ENCODE measurements at regions not wholly inside any gene's neighbourhood (a gene's known extent, or its start where the extent isn't known, plus 50 kb on each side); places are given as distances from the start of the nearest gene placed in this dataset.

DNA sequence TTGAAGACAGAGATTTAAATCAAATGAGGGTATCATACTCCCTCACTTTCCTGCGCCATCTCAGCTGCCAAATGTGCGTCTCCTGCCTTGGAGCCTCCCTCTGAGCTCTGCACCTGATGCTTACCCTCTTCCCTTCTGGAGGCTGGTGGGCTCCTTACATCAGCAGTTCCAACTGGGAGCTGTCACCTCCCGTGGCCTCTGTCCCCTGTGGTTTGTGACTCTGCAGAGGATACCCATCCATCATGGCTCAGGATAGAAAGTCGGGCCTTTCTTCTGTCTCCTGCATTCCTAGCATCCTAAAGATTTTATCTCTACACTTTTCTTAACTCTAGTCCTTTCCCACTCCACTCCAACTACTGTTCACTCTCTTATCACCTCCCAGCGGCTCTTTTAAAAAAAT, 570.6 kb downstream of the BCL11B start:
- TF ChIP-seq, protein P1, sequence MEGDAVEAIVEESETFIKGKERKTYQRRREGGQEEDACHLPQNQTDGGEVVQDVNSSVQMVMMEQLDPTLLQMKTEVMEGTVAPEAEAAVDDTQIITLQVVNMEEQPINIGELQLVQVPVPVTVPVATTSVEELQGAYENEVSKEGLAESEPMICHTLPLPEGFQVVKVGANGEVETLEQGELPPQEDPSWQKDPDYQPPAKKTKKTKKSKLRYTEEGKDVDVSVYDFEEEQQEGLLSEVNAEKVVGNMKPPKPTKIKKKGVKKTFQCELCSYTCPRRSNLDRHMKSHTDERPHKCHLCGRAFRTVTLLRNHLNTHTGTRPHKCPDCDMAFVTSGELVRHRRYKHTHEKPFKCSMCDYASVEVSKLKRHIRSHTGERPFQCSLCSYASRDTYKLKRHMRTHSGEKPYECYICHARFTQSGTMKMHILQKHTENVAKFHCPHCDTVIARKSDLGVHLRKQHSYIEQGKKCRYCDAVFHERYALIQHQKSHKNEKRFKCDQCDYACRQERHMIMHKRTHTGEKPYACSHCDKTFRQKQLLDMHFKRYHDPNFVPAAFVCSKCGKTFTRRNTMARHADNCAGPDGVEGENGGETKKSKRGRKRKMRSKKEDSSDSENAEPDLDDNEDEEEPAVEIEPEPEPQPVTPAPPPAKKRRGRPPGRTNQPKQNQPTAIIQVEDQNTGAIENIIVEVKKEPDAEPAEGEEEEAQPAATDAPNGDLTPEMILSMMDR (IDR thresholded peaks at IDR 0.05; ENCODE audit: borderline replicate concordance, control extremely low read depth, extremely low read depth, insufficient read depth, missing control alignments), result no peak
- no peak for DNase-seq (ENCODE audit: low spot score)
- in situ Hi-C loops (cut with MboI; ENCODE audit: low sequenced_read_pairs, unreplicated experiment), result no loop called here

DNA sequence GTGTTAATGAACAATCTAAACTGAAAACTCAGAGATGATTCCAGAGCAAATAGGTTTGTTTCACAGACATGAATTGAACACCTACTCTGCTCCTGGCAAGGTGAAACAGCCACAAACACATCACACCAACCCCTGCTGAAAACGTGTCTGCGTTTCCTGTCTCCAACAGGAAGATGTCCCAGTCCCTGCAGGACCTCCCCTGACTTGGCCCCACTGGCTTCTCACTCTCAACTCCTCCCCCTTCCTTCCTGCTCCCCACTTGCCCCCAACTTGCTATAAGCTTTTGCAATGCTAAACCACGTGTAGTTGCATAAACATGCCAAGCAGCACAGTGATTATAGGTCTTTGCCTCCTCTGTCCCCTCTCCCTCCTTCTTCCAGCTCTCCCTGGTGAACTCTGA, 567.6 kb downstream of the BCL11B start:
- in situ Hi-C loops (cut with MboI; ENCODE audit: low sequenced_read_pairs, unreplicated experiment), result no loop called here
- DNase-seq (ENCODE audit: low spot score), result no peak
- TF ChIP-seq, protein P1 (IDR thresholded peaks at IDR 0.05; ENCODE audit: borderline replicate concordance, control extremely low read depth, extremely low read depth, insufficient read depth, missing control alignments), result no peak

DNA sequence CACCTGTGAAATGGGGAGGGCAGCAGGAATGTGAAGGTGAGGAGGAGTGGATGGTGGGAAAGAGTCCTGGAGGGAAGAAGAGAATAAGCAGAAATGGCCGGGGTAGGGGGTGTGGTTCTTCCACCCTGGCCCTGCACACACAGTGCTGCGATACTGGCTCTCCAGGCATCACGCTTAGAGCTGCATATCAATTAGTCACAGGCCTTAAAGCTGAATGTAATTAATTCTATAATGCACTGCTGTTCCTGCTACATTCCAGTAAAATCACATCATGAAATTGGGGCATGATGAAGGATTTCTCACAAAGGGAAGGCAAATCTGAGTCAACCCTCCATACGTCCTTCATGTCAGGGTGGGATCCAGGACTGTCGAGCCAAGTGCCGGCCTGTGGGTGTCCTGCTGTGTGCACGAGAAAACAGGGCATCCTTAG, 566.1 kb downstream of the BCL11B start:
- TF ChIP-seq, protein P1 (IDR thresholded peaks at IDR 0.05; ENCODE audit: borderline replicate concordance, control extremely low read depth, extremely low read depth, insufficient read depth, missing control alignments), result no peak
- in situ Hi-C loops (cut with MboI; ENCODE audit: low sequenced_read_pairs, unreplicated experiment), result no loop called here
- no peak for DNase-seq (ENCODE audit: low spot score)

DNA sequence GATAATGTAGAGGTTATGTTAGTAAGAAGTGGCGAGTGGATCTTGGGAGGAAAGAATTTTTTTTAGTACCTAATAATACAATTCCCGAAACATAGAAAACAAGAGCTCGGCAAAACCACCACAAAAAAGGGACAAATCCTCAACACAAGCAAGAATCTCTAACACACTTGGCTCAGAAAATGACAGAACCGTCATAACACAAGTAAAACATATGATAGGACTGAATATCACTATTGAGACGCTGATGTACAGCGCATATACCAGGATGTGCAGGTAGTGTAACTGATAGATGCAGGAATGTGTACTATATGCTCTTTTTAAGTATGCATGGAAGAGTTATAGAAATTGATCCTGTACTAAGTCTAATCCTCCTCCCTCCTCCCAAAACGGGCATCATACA, 564.5 kb downstream of the BCL11B start:
- TF ChIP-seq, protein P1 (IDR thresholded peaks at IDR 0.05; ENCODE audit: borderline replicate concordance, control extremely low read depth, extremely low read depth, insufficient read depth, missing control alignments), result no peak
- no peak for DNase-seq (ENCODE audit: low spot score)
- in situ Hi-C loops (cut with MboI; ENCODE audit: low sequenced_read_pairs, unreplicated experiment), result no loop called here

DNA sequence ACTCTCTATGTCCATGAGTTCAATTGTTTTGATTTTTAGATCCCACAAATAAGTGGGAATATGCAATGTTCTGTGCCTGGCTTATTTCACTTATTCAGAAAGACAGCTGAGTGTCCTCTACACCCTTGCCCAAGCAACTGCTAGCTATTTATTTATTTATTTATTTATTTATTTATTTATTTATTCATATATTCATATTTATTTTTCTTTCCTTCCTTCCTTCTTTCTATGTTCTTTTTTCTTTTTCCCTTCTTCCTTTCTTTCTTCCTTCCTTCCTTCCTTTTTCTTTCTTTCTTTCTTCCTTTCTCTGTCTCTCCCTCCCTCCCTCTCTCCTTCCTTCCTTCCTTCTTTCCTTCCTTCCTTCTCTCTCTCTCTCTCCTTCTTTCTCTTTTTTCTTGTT, 563.4 kb downstream of the BCL11B start:
- DNase-seq (ENCODE audit: low spot score), result no peak
- TF ChIP-seq, protein P1 (IDR thresholded peaks at IDR 0.05; ENCODE audit: borderline replicate concordance, control extremely low read depth, extremely low read depth, insufficient read depth, missing control alignments), result no peak

DNA sequence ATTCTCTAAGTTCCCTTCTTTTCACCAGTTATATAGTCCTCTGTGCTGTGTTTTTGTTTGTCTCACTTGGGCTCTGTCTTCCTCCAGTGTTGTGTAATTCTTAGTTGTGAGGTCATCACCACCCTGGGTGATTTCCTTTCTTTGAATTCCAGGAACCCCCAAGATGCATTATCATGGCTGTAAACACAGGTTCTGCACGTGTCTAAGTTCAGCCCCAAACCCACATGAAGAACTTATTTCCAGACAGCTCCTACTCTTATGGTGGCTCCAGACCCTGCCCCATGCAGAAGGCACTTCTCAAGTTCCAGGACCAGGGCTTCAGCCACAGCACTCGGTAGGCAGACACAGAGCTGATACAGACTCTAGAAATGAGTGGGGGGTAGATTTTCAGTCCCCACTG, 560.5 kb downstream of the BCL11B start:
- TF ChIP-seq, protein P1 (IDR thresholded peaks at IDR 0.05; ENCODE audit: borderline replicate concordance, control extremely low read depth, extremely low read depth, insufficient read depth, missing control alignments), result no peak
- no peak for DNase-seq (ENCODE audit: low spot score)
- in situ Hi-C loops (cut with MboI; ENCODE audit: low sequenced_read_pairs, unreplicated experiment), result no loop called here

More for the DNA sequence above, 563.4 kb downstream of the BCL11B start:
- in situ Hi-C loops (cut with MboI; ENCODE audit: low sequenced_read_pairs, unreplicated experiment), result no loop called here
